ENCODE measurements at regions not wholly inside any gene's neighbourhood (a gene's known extent, or its start where the extent isn't known, plus 50 kb on each side); places are given as distances from the start of the nearest gene placed in this dataset.

- no peak overlapping the region for H3K9ac ChIP-seq (ENCODE audit: low read length in 5 of 5)
- H3K27me3 ChIP-seq (ENCODE audit: control insufficient read depth in 5 of 5, insufficient read depth in 4 of 5, low read length in 5 of 5): peaks cover 0 to 3% (median 0%) of the 10 kb centered on the region in 5 donors
- H3K9me3 ChIP-seq (ENCODE audit: control insufficient read depth in 5 of 5, low read length in 5 of 5): no peaks in the 10 kb centered on the region
- no peak overlapping the region for H3K4me3 ChIP-seq (ENCODE audit: low read depth in 1 of 5, low read length in 5 of 5)
- H3K36me3 ChIP-seq (ENCODE audit: control insufficient read depth in 5 of 5, insufficient read depth in 5 of 5, low read length in 5 of 5): no peaks in the 10 kb centered on the region
- H3K27ac ChIP-seq (ENCODE audit: low read depth, low read length): no peak overlapping the region
- peaks cover 3 to 26% (median 23%) of the 10 kb centered on the region in 5 donors for H3K4me1 ChIP-seq (ENCODE audit: control insufficient read depth in 5 of 5, insufficient read depth in 5 of 5, low read length in 5 of 5)
Measured at GRCh38 chr11:64445651-64446050, 86.7 kb downstream of the RPS6KA4 start.

- Histone ChIP-seq H3K4me3 (ENCODE audit: low read depth in 1 of 5, low read length in 5 of 5) (peak overlapping the region; percentile 36 to 66 (median 52)), H3K9ac (ENCODE audit: low read length in 5 of 5) (peak overlapping the region; percentile 16 to 47 (median 35)), H3K9me3 (ENCODE audit: control insufficient read depth in 5 of 5, low read length in 5 of 5) (no peaks in the 10 kb centered on the region), H3K27ac (ENCODE audit: low read depth, low read length) (peak overlapping the region; percentile 9), H3K27me3 (ENCODE audit: control insufficient read depth in 5 of 5, insufficient read depth in 4 of 5, low read length in 5 of 5) (peaks cover 0 to 3% (median 0%) of the 10 kb centered on the region in 5 donors), H3K4me1 (ENCODE audit: control insufficient read depth in 5 of 5, insufficient read depth in 5 of 5, low read length in 5 of 5) (peaks cover 3 to 24% (median 23%) of the 10 kb centered on the region in 5 donors), H3K36me3 (ENCODE audit: control insufficient read depth in 5 of 5, insufficient read depth in 5 of 5, low read length in 5 of 5) (no peaks in the 10 kb centered on the region)
Measured at GRCh38 chr11:64447831-64448598, 89.1 kb downstream of the RPS6KA4 start.

- Histone ChIP-seq H3K4me3 (ENCODE audit: low read depth in 1 of 5, low read length in 5 of 5) (peak overlapping the region; percentile 49 to 66 (median 55)), H3K27me3 (ENCODE audit: control insufficient read depth in 5 of 5, insufficient read depth in 4 of 5, low read length in 5 of 5) (peaks cover 0 to 3% (median 0%) of the 10 kb centered on the region in 5 donors), H3K27ac (ENCODE audit: low read depth, low read length) (peak overlapping the region; percentile 9), H3K36me3 (ENCODE audit: control insufficient read depth in 5 of 5, insufficient read depth in 5 of 5, low read length in 5 of 5) (no peaks in the 10 kb centered on the region), H3K9ac (ENCODE audit: low read length in 5 of 5) (peak overlapping the region in 4 of 5 donors; percentile 27 to 59 (median 35)), H3K9me3 (ENCODE audit: control insufficient read depth in 5 of 5, low read length in 5 of 5) (no peaks in the 10 kb centered on the region), H3K4me1 (ENCODE audit: control insufficient read depth in 5 of 5, insufficient read depth in 5 of 5, low read length in 5 of 5) (peaks cover 3 to 24% (median 23%) of the 10 kb centered on the region in 5 donors)
Measured at GRCh38 chr11:64448599-64449380, 89.8 kb downstream of the RPS6KA4 start.

- Histone ChIP-seq H3K9me3 (ENCODE audit: control insufficient read depth in 5 of 5, low read length in 5 of 5) (no peaks in the 10 kb centered on the region), H3K27ac (ENCODE audit: low read depth, low read length) (no peak overlapping the region), H3K36me3 (ENCODE audit: control insufficient read depth in 5 of 5, insufficient read depth in 5 of 5, low read length in 5 of 5) (no peaks in the 10 kb centered on the region), H3K4me3 (ENCODE audit: low read depth in 1 of 5, low read length in 5 of 5) (peak overlapping the region; percentile 47 to 65 (median 51)), H3K4me1 (ENCODE audit: control insufficient read depth in 5 of 5, insufficient read depth in 5 of 5, low read length in 5 of 5) (peaks cover 3 to 24% (median 23%) of the 10 kb centered on the region in 5 donors), H3K27me3 (ENCODE audit: control insufficient read depth in 5 of 5, insufficient read depth in 4 of 5, low read length in 5 of 5) (peaks cover 0 to 3% (median 0%) of the 10 kb centered on the region in 5 donors), H3K9ac (ENCODE audit: low read length in 5 of 5) (peak overlapping the region in 3 of 5 donors; percentile 30 to 59 (median 35))
Measured at GRCh38 chr11:64449381-64450167, 90.6 kb downstream of the RPS6KA4 start.

GRCh38 chr11:64450168-64450560 lies 91.2 kb downstream of the RPS6KA4 start:
- peaks cover 3 to 24% (median 23%) of the 10 kb centered on the region in 5 donors for H3K4me1 ChIP-seq (ENCODE audit: control insufficient read depth in 5 of 5, insufficient read depth in 5 of 5, low read length in 5 of 5)
- H3K4me3 ChIP-seq (ENCODE audit: low read depth in 1 of 5, low read length in 5 of 5): no peak overlapping the region

GRCh38 chr11:64451856-64452255 lies 92.9 kb downstream of the RPS6KA4 start:
- H3K36me3 ChIP-seq (ENCODE audit: control insufficient read depth in 5 of 5, insufficient read depth in 5 of 5, low read length in 5 of 5): no peaks in the 10 kb centered on the region
- H3K4me3 ChIP-seq (ENCODE audit: low read depth in 1 of 5, low read length in 5 of 5): no peak overlapping the region
- H3K27ac ChIP-seq (ENCODE audit: low read depth, low read length): no peak overlapping the region
- no peaks in the 10 kb centered on the region for H3K9me3 ChIP-seq (ENCODE audit: control insufficient read depth in 5 of 5, low read length in 5 of 5)
- peaks cover 3 to 24% (median 23%) of the 10 kb centered on the region in 5 donors for H3K4me1 ChIP-seq (ENCODE audit: control insufficient read depth in 5 of 5, insufficient read depth in 5 of 5, low read length in 5 of 5)
- no peak overlapping the region for H3K9ac ChIP-seq (ENCODE audit: low read length in 5 of 5)
- H3K27me3 ChIP-seq (ENCODE audit: control insufficient read depth in 5 of 5, insufficient read depth in 4 of 5, low read length in 5 of 5): peaks cover 0 to 3% (median 0%) of the 10 kb centered on the region in 5 donors

More at GRCh38 chr11:64450168-64450560, 91.2 kb downstream of the RPS6KA4 start:
- no peak overlapping the region for H3K9ac ChIP-seq (ENCODE audit: low read length in 5 of 5)
- H3K27me3 ChIP-seq (ENCODE audit: control insufficient read depth in 5 of 5, insufficient read depth in 4 of 5, low read length in 5 of 5): peaks cover 0 to 3% (median 0%) of the 10 kb centered on the region in 5 donors
- no peaks in the 10 kb centered on the region for H3K9me3 ChIP-seq (ENCODE audit: control insufficient read depth in 5 of 5, low read length in 5 of 5)
- no peaks in the 10 kb centered on the region for H3K36me3 ChIP-seq (ENCODE audit: control insufficient read depth in 5 of 5, insufficient read depth in 5 of 5, low read length in 5 of 5)
- H3K27ac ChIP-seq (ENCODE audit: low read depth, low read length): no peak overlapping the region

GRCh38 chr11:64453466-64453865 lies 94.5 kb downstream of the RPS6KA4 start:
- peaks cover 0 to 3% (median 0%) of the 10 kb centered on the region in 5 donors for H3K27me3 ChIP-seq (ENCODE audit: control insufficient read depth in 5 of 5, insufficient read depth in 4 of 5, low read length in 5 of 5)
- H3K9me3 ChIP-seq (ENCODE audit: control insufficient read depth in 5 of 5, low read length in 5 of 5): no peaks in the 10 kb centered on the region
- no peak overlapping the region for H3K27ac ChIP-seq (ENCODE audit: low read depth, low read length)
- no peak overlapping the region for H3K9ac ChIP-seq (ENCODE audit: low read length in 5 of 5)
- H3K4me3 ChIP-seq (ENCODE audit: low read depth in 1 of 5, low read length in 5 of 5): no peak overlapping the region
- H3K36me3 ChIP-seq (ENCODE audit: control insufficient read depth in 5 of 5, insufficient read depth in 5 of 5, low read length in 5 of 5): no peaks in the 10 kb centered on the region
- H3K4me1 ChIP-seq (ENCODE audit: control insufficient read depth in 5 of 5, insufficient read depth in 5 of 5, low read length in 5 of 5): peaks cover 0 to 14% (median 13%) of the 10 kb centered on the region in 5 donors

- Histone ChIP-seq H3K4me1 (ENCODE audit: control insufficient read depth in 5 of 5, insufficient read depth in 5 of 5, low read length in 5 of 5) (no peaks in the 10 kb centered on the region), H3K36me3 (ENCODE audit: control insufficient read depth in 5 of 5, insufficient read depth in 5 of 5, low read length in 5 of 5) (no peaks in the 10 kb centered on the region), H3K9ac (ENCODE audit: low read length in 5 of 5) (no peak overlapping the region), H3K27ac (ENCODE audit: low read depth, low read length) (no peak overlapping the region), H3K27me3 (ENCODE audit: control insufficient read depth in 5 of 5, insufficient read depth in 4 of 5, low read length in 5 of 5) (peaks cover 0 to 2% (median 0%) of the 10 kb centered on the region in 5 donors), H3K4me3 (ENCODE audit: low read depth in 1 of 5, low read length in 5 of 5) (no peak overlapping the region), H3K9me3 (ENCODE audit: control insufficient read depth in 5 of 5, low read length in 5 of 5) (no peaks in the 10 kb centered on the region)
Measured at GRCh38 chr11:64455456-64456261, 96.7 kb downstream of the RPS6KA4 start.

All from subcutaneous abdominal adipose tissue (tissue), 5 donors.